Tibial nerve (tissue), 4 donors: ENCODE measurements at regions not wholly inside any gene's neighbourhood (a gene's known extent, or its start where the extent isn't known, plus 50 kb on each side); places are given as distances from the start of the nearest gene placed in this dataset.
A peak's percentile ranks its signal among the peaks of the same experiment; 100 is the strongest.

ENCODE experiments used
- DNase-seq, 2 donors: peaks; one replicate each; pipeline ENCODE4 v3.0.0-alpha.2; 2019; ENCODE audit warnings: low spot score in 2 of 2
- H3K27ac ChIP-seq, 4 donors: fragments of 200-600 bp; sonication (generic) in 3 of 4; one replicate each; pipeline ENCODE4 v1.5.1; 2017 to 2019; ENCODE audit warnings: mild to moderate bottlenecking in 1 of 4
- H3K27me3 ChIP-seq, 2 donors: fragments of 200-600 bp; sonication (generic) in 1 of 2; one replicate each; pipeline versions ENCODE4 v1.5.1 to v1.6.0; 2017 to 2019
- H3K36me3 ChIP-seq, 3 donors: fragments of 200-600 bp; sonication (generic); one replicate each; pipeline ENCODE4 v1.5.1; 2018 to 2019
- H3K4me1 ChIP-seq, 4 donors: fragments of 200-600 bp; sonication (generic) in 3 of 4; one replicate each; pipeline ENCODE4 v1.5.1; 2017 to 2019
- H3K4me3 ChIP-seq, 4 donors: fragments of 200-600 bp; sonication (generic) in 3 of 4; one replicate each; pipeline ENCODE4 v1.5.1; 2017 to 2019; ENCODE audit warnings: mild to moderate bottlenecking in 1 of 4, moderate library complexity in 1 of 4
- H3K9me3 ChIP-seq, 4 donors: fragments of 200-600 bp; sonication (generic) in 3 of 4; one replicate each; pipeline ENCODE4 v1.5.1; 2017 to 2019
- CTCF ChIP-seq, 5 experiments: fragments of 200-600 bp in 3 of 5; fragments of 450-650 bp in 2 of 5; sonication (generic) in 3 of 5; IDR thresholded peaks; one replicate each; pipeline ENCODE4 v1.5.1; 2016 to 2019; ENCODE audit warnings: antibody characterized with exemption in 5 of 5, mild to moderate bottlenecking in 3 of 5, moderate library complexity in 2 of 5
- EP300 ChIP-seq, 2 donors: sonication (generic); formaldehyde crosslinking; IDR thresholded peaks; one replicate each; pipeline ENCODE4 v1.6.1; 2017; ENCODE audit warnings: antibody characterized with exemption in 2 of 2, mild to moderate bottlenecking in 1 of 2
- POLR2A ChIP-seq, 2 donors: fragments of 450-650 bp; IDR thresholded peaks; one replicate each; pipeline ENCODE4 v1.6.1; 2017; ENCODE audit warnings: antibody characterized with exemption in 2 of 2, mild to moderate bottlenecking in 2 of 2, moderate library complexity in 2 of 2
- WGBS, 2 donors: methylation state at CpG; one replicate each; pipeline ENCODE4 v1.1.5; 2018; 5-methylcytosine and 5-hydroxymethylcytosine counted together

- Histone ChIP-seq H3K4me3 (no peak overlapping the region), H3K9me3 (no peaks in the 10 kb centered on the region), H3K27ac (no peak overlapping the region), H3K4me1 (no peaks in the 10 kb centered on the region), H3K27me3 (no peaks in the 10 kb centered on the region), H3K36me3 (no peaks in the 10 kb centered on the region)
- DNase-seq = no peak
- WGBS, 2 donors = 93 to 95% methylated on average over 4 of the region's 4 CpGs
- TF ChIP-seq POLR2A (IDR thresholded peaks at IDR 0.05) (no peak), EP300 (IDR thresholded peaks at IDR 0.05) (no peak), CTCF (IDR thresholded peaks at IDR 0.05) (no peak)
Observed at GRCh38 chr13:31937436-31937835, 94.1 kb upstream of the FRY start.

GRCh38 chr13:31940076-31940475 lies 91.5 kb upstream of the FRY start:
- H3K27ac ChIP-seq = no peak overlapping the region
- H3K9me3 ChIP-seq = no peaks in the 10 kb centered on the region
- H3K27me3 ChIP-seq = no peaks in the 10 kb centered on the region
- H3K4me3 ChIP-seq = no peak overlapping the region
- H3K4me1 ChIP-seq = peaks cover 0 to 16% (median 4%) of the 10 kb centered on the region in 4 donors
- no peaks in the 10 kb centered on the region for H3K36me3 ChIP-seq
- TF ChIP-seq CTCF (IDR thresholded peaks at IDR 0.05) (no peak), EP300 (IDR thresholded peaks at IDR 0.05) (no peak), POLR2A (IDR thresholded peaks at IDR 0.05) (no peak)
- DNase-seq = no peak
- WGBS, 2 donors = 92 to 93% methylated on average over 4 of the region's 4 CpGs

GRCh38 chr13:31943591-31943990 lies 88.0 kb upstream of the FRY start:
- no peak for TF ChIP-seq CTCF (IDR thresholded peaks at IDR 0.05)
- TF ChIP-seq POLR2A (IDR thresholded peaks at IDR 0.05) = no peak
- TF ChIP-seq EP300 (IDR thresholded peaks at IDR 0.05) = no peak

GRCh38 chr13:31944262-31945160 lies 87.1 kb upstream of the FRY start:
- TF ChIP-seq POLR2A (IDR thresholded peaks at IDR 0.05) = no peak
- TF ChIP-seq EP300 (IDR thresholded peaks at IDR 0.05) = no peak
- no peak for TF ChIP-seq CTCF (IDR thresholded peaks at IDR 0.05)
- DNase-seq = no peak
- Histone ChIP-seq H3K4me1 (peaks cover 0 to 34% (median 10%) of the 10 kb centered on the region in 4 donors), H3K36me3 (no peaks in the 10 kb centered on the region), H3K27me3 (no peaks in the 10 kb centered on the region), H3K4me3 (no peak overlapping the region), H3K9me3 (no peaks in the 10 kb centered on the region), H3K27ac (peak overlapping the region in 1 of 4 donors; percentile 63)
- WGBS, 2 donors = 43 to 46% methylated on average over 3 of the region's 3 CpGs

More at GRCh38 chr13:31943591-31943990, 88.0 kb upstream of the FRY start:
- no peak for DNase-seq
- peak overlapping the region in 2 of 4 donors; percentile 8 to 63 for H3K27ac ChIP-seq
- 43 to 47% methylated on average over 3 of the region's 3 CpGs for WGBS, 2 donors
- no peaks in the 10 kb centered on the region for H3K9me3 ChIP-seq
- H3K27me3 ChIP-seq = no peaks in the 10 kb centered on the region
- no peak overlapping the region for H3K4me3 ChIP-seq
- H3K36me3 ChIP-seq = no peaks in the 10 kb centered on the region
- peaks cover 0 to 34% (median 10%) of the 10 kb centered on the region in 4 donors for H3K4me1 ChIP-seq

GRCh38 chr13:31945202-31945961 lies 86.2 kb upstream of the FRY start:
- Histone ChIP-seq H3K36me3 (no peaks in the 10 kb centered on the region), H3K27ac (peak overlapping the region in 1 of 4 donors; percentile 63), H3K27me3 (no peaks in the 10 kb centered on the region), H3K4me3 (no peak overlapping the region), H3K9me3 (no peaks in the 10 kb centered on the region), H3K4me1 (peaks cover 0 to 34% (median 10%) of the 10 kb centered on the region in 4 donors)
- TF ChIP-seq CTCF (IDR thresholded peaks at IDR 0.05) (no peak), EP300 (IDR thresholded peaks at IDR 0.05) (peak in 1 of 2 donors; percentile 40), POLR2A (IDR thresholded peaks at IDR 0.05) (no peak)
- whole genome bisulfite sequencing, 2 donors = 60 to 62% methylated on average over 14 of the region's 14 CpGs
- DNase-seq = peak; percentile 31 to 63
